ENCODE measurements at regions not wholly inside any gene's neighbourhood (a gene's known extent, or its start where the extent isn't known, plus 50 kb on each side); places are given as distances from the start of the nearest gene placed in this dataset.

DNA sequence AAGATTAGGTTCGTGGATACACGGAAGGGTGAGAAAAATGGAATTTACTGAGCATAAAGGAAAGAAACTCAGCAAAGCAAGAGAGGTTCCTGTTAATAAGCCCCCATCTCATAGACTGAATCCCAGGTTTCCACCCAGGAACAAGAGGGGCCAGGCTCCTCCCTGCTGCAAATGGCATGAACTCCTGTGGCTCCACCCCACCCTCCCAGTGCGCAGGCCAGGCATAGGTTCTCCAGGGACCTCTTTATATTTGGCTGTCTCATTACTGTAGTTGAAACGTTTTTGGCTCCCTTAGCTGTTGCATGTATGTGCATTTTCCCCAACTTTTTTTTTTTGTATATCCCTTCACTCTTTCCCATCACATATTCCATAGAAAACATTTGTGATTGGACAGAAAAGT lies 217.8 kb upstream of the NRP1 start:
- ChIA-PET POLR2A (ENCODE audit: partially characterized antibody) (no interaction called here), CTCF (ENCODE audit: partially characterized antibody) (interaction anchor here (1.2 to 1.3 kb wide), 2 partner anchors 10 to 466 kb away, joined by 3 to 5 read pairs; no protein-coding TSS in a partner anchor)
- Histone ChIP-seq H3K9ac (replicated peaks in 1 of 4; ENCODE audit: extremely low read depth in 1 of 4, low read depth in 3 of 4, low read length in 3 of 4) (no peak overlapping the region), H2BK20ac (ENCODE audit: low read length) (no peak overlapping the region), H3K79me1 (ENCODE audit: low read depth, low read length) (no peaks in the 10 kb centered on the region), H4K8ac (ENCODE audit: extremely low read depth, insufficient read depth, low read length) (no peak overlapping the region), H4K20me1 (replicated peaks in 1 of 2; ENCODE audit: control insufficient read depth in 1 of 2, insufficient read depth in 2 of 2, low read length in 2 of 2) (no peaks in the 10 kb centered on the region), H3K4me3 (ENCODE audit: extremely low read depth in 1 of 4, insufficient read depth in 2 of 4, low read depth in 3 of 4, low read length in 4 of 4) (no peak overlapping the region), H3K27me3 (replicated peaks in 1 of 4; ENCODE audit: control insufficient read depth in 3 of 4, extremely low read depth in 1 of 4, insufficient read depth in 3 of 4, low read length in 3 of 4) (no peaks in the 10 kb centered on the region), H4K91ac (replicated peaks; ENCODE audit: insufficient read length, low read length) (no peak overlapping the region), H3K79me2 (ENCODE audit: control insufficient read depth in 1 of 2, insufficient read depth in 2 of 2, low read length in 2 of 2) (no peaks in the 10 kb centered on the region), H3K56ac (replicated peaks; ENCODE audit: insufficient read length, low read depth, low read length) (no peak overlapping the region), H2BK5ac (ENCODE audit: low read depth, low read length) (no peak overlapping the region), H3K4ac (replicated peaks; ENCODE audit: insufficient read length, low read depth, low read length) (no peak overlapping the region), H3K9me3 (ENCODE audit: insufficient read depth in 2 of 2, low read depth in 1 of 2, low read length in 1 of 2) (peaks cover 3 to 8% of the 10 kb centered on the region in 2 experiments; a peak in 2 of 4 replicates), H3K23ac (ENCODE audit: insufficient read length) (no peak overlapping the region), H3K36me3 (ENCODE audit: control insufficient read depth in 2 of 4, insufficient read depth in 4 of 4, low read length in 3 of 4) (no peaks in the 10 kb centered on the region), H2AFZ (ENCODE audit: low read length) (no peak overlapping the region), H2BK15ac (ENCODE audit: low read length) (no peak overlapping the region), H4K5ac (ENCODE audit: insufficient read length, low read depth, low read length) (no peak overlapping the region), H3K18ac (ENCODE audit: extremely low read depth, low read length) (no peak overlapping the region), H3K23me2 (ENCODE audit: low read depth, low read length) (no peaks in the 10 kb centered on the region), H3K27ac (ENCODE audit: low read depth, low read length) (no peak overlapping the region), H3K4me1 (replicated peaks in 1 of 4; ENCODE audit: control insufficient read depth in 3 of 4, insufficient read depth in 4 of 4, low read length in 3 of 4) (peaks cover 6 to 15% (median 10%) of the 10 kb centered on the region in 4 experiments), H2AK5ac (ENCODE audit: low read depth, low read length) (no peak overlapping the region), H3K14ac (ENCODE audit: insufficient read length) (no peak overlapping the region), H2BK120ac (replicated peaks; ENCODE audit: low read depth, low read length) (no peak overlapping the region), H2BK12ac (ENCODE audit: low read depth, low read length) (no peak overlapping the region), H3K4me2 (ENCODE audit: insufficient read depth in 1 of 2, low read depth in 2 of 2, low read length in 2 of 2) (no peak overlapping the region)
- TF ChIP-seq CEBPB (IDR thresholded peaks at IDR 0.05; ENCODE audit: low read depth, low read length): no peak
- no peak for TF ChIP-seq SP1 (IDR thresholded peaks at IDR 0.05; ENCODE audit: low read depth, low read length)
- 91% methylated on average over 4 of the region's 4 CpGs; no CpG with 5 or more reads in 1 of the 2 experiments for WGBS, 2 experiments (ENCODE audit: extremely low coverage in 1 of 2, insufficient coverage in 1 of 2, insufficient read length in 1 of 2, insufficient replicate concordance in 2 of 2, low coverage in 1 of 2, low lambda C conversion rate in 2 of 2, missing lambda C conversion rate in 1 of 2)
- DNase-seq (ENCODE audit: low read depth in 1 of 2, low spot score in 2 of 2) (no peak), FAIRE-seq (no peak)

Measured in H1 (cell line).